ENCODE measurements at regions not wholly inside any gene's neighbourhood (a gene's known extent, or its start where the extent isn't known, plus 50 kb on each side); places are given as distances from the start of the nearest gene placed in this dataset.

GRCh38 chr2:138307099-138307498 is 194.5 kb upstream of the SPOPL start:
- Mint-ChIP-seq H3K4me3 (no peak overlapping the region), H3K27ac (no peak overlapping the region), H3K9me3 (peaks cover 0 to 3% (median 0%) of the 10 kb centered on the region in 7 donors), H3K36me3 (no peaks in the 10 kb centered on the region), H3K27me3 (ENCODE audit: low read depth in 3 of 3) (peaks cover 0 to 3% (median 1%) of the 10 kb centered on the region in 3 donors), H3K4me1 (no peaks in the 10 kb centered on the region)
- Histone ChIP-seq H3K4me3 (replicated peaks in 1 of 3; ENCODE audit: low read depth in 2 of 3, low read length in 3 of 3) (no peak overlapping the region), H3K9ac (ENCODE audit: insufficient read depth, low read length, poor library complexity, severe bottlenecking) (no peak overlapping the region), H3K9me3 (replicated peaks in 1 of 2; ENCODE audit: control insufficient read depth in 1 of 2, insufficient read depth in 1 of 2, low read length in 2 of 2) (no peaks in the 10 kb centered on the region), H3K27ac (ENCODE audit: low read depth in 1 of 2, low read length in 2 of 2) (no peak overlapping the region), H2AFZ (ENCODE audit: insufficient read depth, low read depth, low read length, poor library complexity, severe bottlenecking) (no peak overlapping the region), H3K4me2 (replicated peaks; ENCODE audit: extremely low read depth, low read length, poor library complexity, severe bottlenecking) (no peak overlapping the region), H3K79me2 (ENCODE audit: insufficient read depth, low read length) (no peaks in the 10 kb centered on the region), H4K20me1 (ENCODE audit: insufficient read depth, low read length) (no peaks in the 10 kb centered on the region), H3K36me3 (replicated peaks in 1 of 2; ENCODE audit: control insufficient read depth in 1 of 2, insufficient read depth in 2 of 2, low read length in 2 of 2) (no peaks in the 10 kb centered on the region), H3K4me1 (ENCODE audit: control insufficient read depth in 1 of 2, insufficient read depth in 2 of 2, low read length in 2 of 2) (no peaks in the 10 kb centered on the region), H3K27me3 (ENCODE audit: control insufficient read depth in 2 of 2, insufficient read depth in 2 of 2, low read length in 2 of 2) (no peaks in the 10 kb centered on the region)
- no peak for DNase-seq
- intact Hi-C loops (cut with micrococcal nuclease), result no loop called here
- WGBS (ENCODE audit: insufficient coverage), result 100% methylated on average over 1 of the region's 1 CpG
- TF ChIP-seq, protein P1, sequence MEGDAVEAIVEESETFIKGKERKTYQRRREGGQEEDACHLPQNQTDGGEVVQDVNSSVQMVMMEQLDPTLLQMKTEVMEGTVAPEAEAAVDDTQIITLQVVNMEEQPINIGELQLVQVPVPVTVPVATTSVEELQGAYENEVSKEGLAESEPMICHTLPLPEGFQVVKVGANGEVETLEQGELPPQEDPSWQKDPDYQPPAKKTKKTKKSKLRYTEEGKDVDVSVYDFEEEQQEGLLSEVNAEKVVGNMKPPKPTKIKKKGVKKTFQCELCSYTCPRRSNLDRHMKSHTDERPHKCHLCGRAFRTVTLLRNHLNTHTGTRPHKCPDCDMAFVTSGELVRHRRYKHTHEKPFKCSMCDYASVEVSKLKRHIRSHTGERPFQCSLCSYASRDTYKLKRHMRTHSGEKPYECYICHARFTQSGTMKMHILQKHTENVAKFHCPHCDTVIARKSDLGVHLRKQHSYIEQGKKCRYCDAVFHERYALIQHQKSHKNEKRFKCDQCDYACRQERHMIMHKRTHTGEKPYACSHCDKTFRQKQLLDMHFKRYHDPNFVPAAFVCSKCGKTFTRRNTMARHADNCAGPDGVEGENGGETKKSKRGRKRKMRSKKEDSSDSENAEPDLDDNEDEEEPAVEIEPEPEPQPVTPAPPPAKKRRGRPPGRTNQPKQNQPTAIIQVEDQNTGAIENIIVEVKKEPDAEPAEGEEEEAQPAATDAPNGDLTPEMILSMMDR (IDR thresholded peaks at IDR 0.05), result no peak

- WGBS (ENCODE audit: insufficient coverage), result 84% methylated on average over 2 of the region's 2 CpGs
Observed at GRCh38 chr2:138309760-138310159, 191.8 kb upstream of the SPOPL start.

More at GRCh38 chr2:138309760-138310159, 191.8 kb upstream of the SPOPL start:
- H3K9me3 ChIP-seq (replicated peaks in 1 of 2; ENCODE audit: control insufficient read depth in 1 of 2, insufficient read depth in 1 of 2, low read length in 2 of 2), result no peaks in the 10 kb centered on the region
- no peak overlapping the region for H2AFZ ChIP-seq (ENCODE audit: insufficient read depth, low read depth, low read length, poor library complexity, severe bottlenecking)
- no peaks in the 10 kb centered on the region for H3K4me1 ChIP-seq (ENCODE audit: control insufficient read depth in 1 of 2, insufficient read depth in 2 of 2, low read length in 2 of 2)
- H4K20me1 ChIP-seq (ENCODE audit: insufficient read depth, low read length), result no peaks in the 10 kb centered on the region
- Mint-ChIP-seq H3K9me3 (peaks cover 0 to 7% (median 3%) of the 10 kb centered on the region in 7 donors), H3K4me3 (no peak overlapping the region), H3K27ac (no peak overlapping the region), H3K4me1 (no peaks in the 10 kb centered on the region), H3K27me3 (ENCODE audit: low read depth in 3 of 3) (peaks cover 0 to 3% (median 2%) of the 10 kb centered on the region in 3 donors), H3K36me3 (no peaks in the 10 kb centered on the region)
- H3K27me3 ChIP-seq (ENCODE audit: control insufficient read depth in 2 of 2, insufficient read depth in 2 of 2, low read length in 2 of 2), result no peaks in the 10 kb centered on the region
- intact Hi-C loops (cut with micrococcal nuclease), result no loop called here
- H3K9ac ChIP-seq (ENCODE audit: insufficient read depth, low read length, poor library complexity, severe bottlenecking), result no peak overlapping the region
- H3K4me3 ChIP-seq (replicated peaks in 1 of 3; ENCODE audit: low read depth in 2 of 3, low read length in 3 of 3), result no peak overlapping the region
- H3K36me3 ChIP-seq (replicated peaks in 1 of 2; ENCODE audit: control insufficient read depth in 1 of 2, insufficient read depth in 2 of 2, low read length in 2 of 2), result no peaks in the 10 kb centered on the region
- no peak overlapping the region for H3K27ac ChIP-seq (ENCODE audit: low read depth in 1 of 2, low read length in 2 of 2)
- no peak for DNase-seq
- TF ChIP-seq, protein P1 (IDR thresholded peaks at IDR 0.05), result no peak
- H3K4me2 ChIP-seq (replicated peaks; ENCODE audit: extremely low read depth, low read length, poor library complexity, severe bottlenecking), result no peak overlapping the region
- H3K79me2 ChIP-seq (ENCODE audit: insufficient read depth, low read length), result no peaks in the 10 kb centered on the region

All from CD14-positive monocyte (primary cell).